SK-N-SH treated with all-trans-retinoic acid at 6 μM for 48 hours (cell line): ENCODE measurements at regions not wholly inside any gene's neighbourhood (a gene's known extent, or its start where the extent isn't known, plus 50 kb on each side); places are given as distances from the start of the nearest gene placed in this dataset.

ENCODE experiments used
- ATAC-seq: fragments of 200-7000 bp; cut with Tn5 transposase; 3 replicates; pipeline ENCODE4 v1.9.1; 2020; ENCODE audit warnings: mild to moderate bottlenecking, moderate library complexity
- ARNTL ChIP-seq: fragments of 450-650 bp; formaldehyde crosslinking; IDR thresholded peaks from 2 replicates; pipeline ENCODE4 v1.5.0; 2020; ENCODE audit warnings: low read depth, mild to moderate bottlenecking, moderate library complexity, borderline replicate concordance
- BACH2 ChIP-seq: fragments of 250-450 bp; sonication (Bioruptor Pico); IDR thresholded peaks from 2 replicates; pipeline ENCODE4 v1.9.0; 2021; ENCODE audit warnings: mild to moderate bottlenecking, borderline replicate concordance
- CREB5 ChIP-seq: fragments of 250-450 bp; sonication (Bioruptor Pico); IDR thresholded peaks from 2 replicates; pipeline ENCODE4 v1.5.1; 2020; ENCODE audit warnings: low read depth, mild to moderate bottlenecking, moderate library complexity
- CSDC2 ChIP-seq: fragments of 250-450 bp; sonication (Bioruptor Pico); IDR thresholded peaks from 2 replicates; pipeline ENCODE4 v1.5.0; 2020; ENCODE audit warnings: mild to moderate bottlenecking, moderate library complexity
- GLIS3 ChIP-seq: fragments of 250-450 bp; sonication (Bioruptor Pico); IDR thresholded peaks from 2 replicates; pipeline ENCODE4 v1.5.0; 2020; ENCODE audit warnings: mild to moderate bottlenecking, moderate library complexity
- ISL1 ChIP-seq: fragments of 250-450 bp; sonication (Bioruptor Pico); IDR thresholded peaks from 2 replicates; pipeline ENCODE4 v2.1.2; 2022; ENCODE audit warnings: mild to moderate bottlenecking, moderate library complexity
- OSR1 ChIP-seq: fragments of 250-450 bp; sonication (Bioruptor Pico); IDR thresholded peaks from 2 replicates; pipeline ENCODE4 v1.8.0; 2022; ENCODE audit warnings: moderate library complexity, mild to moderate bottlenecking, inconsistent platforms
- POU6F1 ChIP-seq: fragments of 250-450 bp; sonication (Bioruptor Pico); IDR thresholded peaks from 2 replicates; pipeline ENCODE4 v1.8.0; 2021; ENCODE audit warnings: low read depth, mild to moderate bottlenecking, moderate library complexity, borderline replicate concordance
- PPARA ChIP-seq: fragments of 250-450 bp; sonication (Bioruptor Pico); IDR thresholded peaks from 2 replicates; pipeline ENCODE4 v1.5.0; 2020; ENCODE audit warnings: mild to moderate bottlenecking, borderline replicate concordance
- RARB ChIP-seq: fragments of 250-450 bp; sonication (Bioruptor Pico); IDR thresholded peaks from 2 replicates; pipeline ENCODE4 v1.8.0; 2021; ENCODE audit warnings: mild to moderate bottlenecking, moderate library complexity
- SNAI2 ChIP-seq: fragments of 250-450 bp; sonication (Bioruptor Pico); IDR thresholded peaks from 2 replicates; pipeline ENCODE4 v1.5.0; 2020; ENCODE audit warnings: mild to moderate bottlenecking, moderate library complexity
- TCF4 ChIP-seq: fragments of 250-450 bp; sonication (Bioruptor Pico); IDR thresholded peaks from 2 replicates; pipeline ENCODE4 v1.8.0; 2021; ENCODE audit warnings: mild to moderate bottlenecking, moderate library complexity, borderline replicate concordance
- TOX ChIP-seq: fragments of 250-450 bp; sonication (Bioruptor Pico); IDR thresholded peaks from 2 replicates; pipeline ENCODE4 v1.8.0; 2021; ENCODE audit warnings: mild to moderate bottlenecking, moderate library complexity, borderline replicate concordance
- TSHZ2 ChIP-seq: fragments of 250-450 bp; sonication (Bioruptor Pico); IDR thresholded peaks from 2 replicates; pipeline ENCODE4 v1.5.0; 2020; ENCODE audit warnings: mild to moderate bottlenecking, moderate library complexity
- ZC3H10 ChIP-seq: fragments of 250-450 bp; sonication (Bioruptor Pico); IDR thresholded peaks from 2 replicates; pipeline ENCODE4 v1.5.1; 2021; ENCODE audit warnings: mild to moderate bottlenecking, moderate library complexity
- ZFP3 ChIP-seq: fragments of 250-450 bp; sonication (Bioruptor Pico); IDR thresholded peaks from 2 replicates; pipeline ENCODE4 v1.5.0; 2020; ENCODE audit warnings: mild to moderate bottlenecking, moderate library complexity
- ZFP30 ChIP-seq: fragments of 450-650 bp; formaldehyde crosslinking; IDR thresholded peaks from 2 replicates; pipeline ENCODE4 v1.5.0; 2022; ENCODE audit warnings: mild to moderate bottlenecking, moderate library complexity
- ZNF565 ChIP-seq: fragments of 450-650 bp; formaldehyde crosslinking; conservative IDR thresholded peaks from 2 replicates; pipeline ENCODE4 v1.5.0; 2020; ENCODE audit warnings: low read depth, mild to moderate bottlenecking, moderate library complexity
- ZNF70 ChIP-seq: fragments of 450-650 bp; formaldehyde crosslinking; IDR thresholded peaks from 2 replicates; pipeline ENCODE4 v1.5.0; 2020; ENCODE audit warnings: mild to moderate bottlenecking, moderate library complexity
- ZNF8 ChIP-seq: fragments of 450-650 bp; formaldehyde crosslinking; IDR thresholded peaks from 2 replicates; pipeline ENCODE4 v1.5.0; 2020; ENCODE audit warnings: mild to moderate bottlenecking, moderate library complexity
- TF ChIP-seq, protein P1 (sequence below): fragments of 250-450 bp; sonication (Bioruptor Pico); IDR thresholded peaks from 2 replicates; pipeline ENCODE4 v1.5.1; 2021; ENCODE audit warnings: mild to moderate bottlenecking, moderate library complexity

GRCh38 chr21:41685511-41686149 lies 81.2 kb downstream of the RIPK4 start:
- ATAC-seq: no peak
- TF ChIP-seq PPARA (no peak), OSR1 (CRISPR knock-in tag) (no peak)

GRCh38 chr21:41684381-41685245 lies 82.2 kb downstream of the RIPK4 start:
- TF ChIP-seq ZNF8 (no peak), ZFP30 (no peak)
- ATAC-seq: peak; percentile 47

DNA sequence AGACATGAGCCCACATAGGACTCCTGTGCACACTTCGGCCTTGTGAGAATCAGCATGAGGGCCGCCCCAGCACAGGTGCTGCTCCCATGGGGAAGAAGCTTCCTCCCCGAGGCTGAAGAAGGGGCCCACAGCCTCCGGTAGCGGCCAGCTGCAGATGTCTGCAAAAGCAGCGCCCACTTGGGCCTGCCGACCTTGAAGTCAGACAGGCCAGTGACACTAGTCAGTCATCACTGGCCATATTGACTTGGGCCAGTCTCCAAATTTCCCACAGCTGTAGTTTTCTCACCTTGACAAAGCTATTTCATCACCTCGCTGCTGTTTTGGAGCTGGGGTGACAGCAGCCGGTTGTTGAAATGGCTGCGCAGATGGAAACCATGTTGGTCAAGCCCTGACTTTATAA lies 83.0 kb downstream of the RIPK4 start:
- TF ChIP-seq ZFP30: no peak
- no peak for TF ChIP-seq PPARA
- no peak for TF ChIP-seq ZC3H10 (CRISPR knock-in tag)
- no peak for TF ChIP-seq ZNF70 (CRISPR knock-in tag)
- TF ChIP-seq ARNTL (CRISPR knock-in tag): no peak
- no peak for TF ChIP-seq GLIS3
- TF ChIP-seq ZNF8: no peak
- TF ChIP-seq CREB5 (CRISPR knock-in tag): no peak
- no peak for TF ChIP-seq TOX (CRISPR knock-in tag)
- ATAC-seq: no peak

DNA sequence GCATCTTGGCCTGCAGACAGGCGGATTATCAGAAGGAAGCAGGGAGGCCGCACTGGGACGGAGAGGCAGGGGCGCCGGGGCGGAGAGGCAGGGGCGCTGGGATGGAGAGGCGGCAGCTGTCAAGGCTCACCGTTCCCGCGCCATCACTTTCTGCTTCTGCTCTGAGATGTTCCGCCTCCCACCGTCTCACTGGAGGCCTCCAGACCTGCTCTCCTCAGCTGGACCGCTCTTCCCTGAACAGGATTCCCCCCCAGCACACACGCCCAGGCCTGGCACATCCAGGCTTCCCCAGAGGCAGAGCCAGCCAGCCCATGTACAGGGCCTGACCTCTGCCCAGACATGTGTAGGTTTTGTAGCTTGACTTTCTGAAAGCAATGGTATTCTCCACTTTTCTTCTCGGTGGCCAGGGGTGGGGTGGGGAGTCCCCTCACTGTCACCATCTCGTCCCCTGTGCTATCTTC lies 84.1 kb downstream of the RIPK4 start:
- TF ChIP-seq TCF4 (CRISPR knock-in tag): no peak
- no peak for TF ChIP-seq CSDC2 (CRISPR knock-in tag)
- TF ChIP-seq, protein P1, sequence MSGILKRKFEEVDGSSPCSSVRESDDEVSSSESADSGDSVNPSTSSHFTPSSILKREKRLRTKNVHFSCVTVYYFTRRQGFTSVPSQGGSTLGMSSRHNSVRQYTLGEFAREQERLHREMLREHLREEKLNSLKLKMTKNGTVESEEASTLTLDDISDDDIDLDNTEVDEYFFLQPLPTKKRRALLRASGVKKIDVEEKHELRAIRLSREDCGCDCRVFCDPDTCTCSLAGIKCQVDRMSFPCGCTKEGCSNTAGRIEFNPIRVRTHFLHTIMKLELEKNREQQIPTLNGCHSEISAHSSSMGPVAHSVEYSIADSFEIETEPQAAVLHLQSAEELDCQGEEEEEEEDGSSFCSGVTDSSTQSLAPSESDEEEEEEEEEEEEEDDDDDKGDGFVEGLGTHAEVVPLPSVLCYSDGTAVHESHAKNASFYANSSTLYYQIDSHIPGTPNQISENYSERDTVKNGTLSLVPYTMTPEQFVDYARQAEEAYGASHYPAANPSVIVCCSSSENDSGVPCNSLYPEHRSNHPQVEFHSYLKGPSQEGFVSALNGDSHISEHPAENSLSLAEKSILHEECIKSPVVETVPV (CRISPR knock-in tag): no peak
- no peak for TF ChIP-seq ZNF565
- TF ChIP-seq ZNF8: no peak
- TF ChIP-seq SNAI2: no peak
- TF ChIP-seq CREB5 (CRISPR knock-in tag): no peak
- no peak for ATAC-seq

DNA sequence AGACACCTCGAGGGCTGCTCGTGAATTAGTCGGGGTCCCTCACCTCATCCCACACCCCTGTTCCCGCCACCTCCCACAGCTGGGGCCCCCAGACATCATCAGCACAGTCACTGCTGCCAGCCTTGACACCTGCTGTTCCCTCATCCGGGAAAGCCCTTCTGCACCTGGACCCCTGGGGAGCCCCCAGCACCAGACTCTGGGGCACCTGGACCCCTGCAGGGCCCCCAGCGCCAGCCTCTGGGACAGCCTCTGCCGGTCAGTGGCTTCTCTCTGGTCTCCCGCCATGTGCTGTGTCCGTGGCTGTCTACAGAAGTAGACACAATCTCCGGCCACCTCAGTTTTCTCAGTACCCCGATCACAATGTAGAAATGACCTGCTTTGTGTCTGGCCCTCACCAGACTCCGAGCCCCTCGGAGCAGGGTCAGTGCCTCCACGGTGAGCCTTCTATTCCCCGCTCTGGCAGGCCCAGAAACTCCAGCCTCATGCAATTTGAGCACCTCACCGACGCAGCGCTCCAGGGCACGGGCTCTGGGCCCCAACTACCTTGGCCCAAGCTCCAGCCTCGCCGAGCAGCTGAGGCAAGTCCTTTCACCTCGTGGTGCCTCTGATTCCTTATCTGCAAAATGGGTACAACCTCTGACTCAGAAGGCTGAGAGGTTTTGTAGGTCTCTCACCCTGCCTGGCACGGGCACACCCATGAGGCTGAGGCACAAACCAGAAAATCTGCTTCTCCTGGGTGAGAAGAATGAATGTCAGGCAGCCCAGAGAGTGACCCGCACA lies 84.7 kb downstream of the RIPK4 start:
- no peak for ATAC-seq
- TF ChIP-seq ZFP3 (CRISPR knock-in tag): no peak
- TF ChIP-seq BACH2 (CRISPR knock-in tag): no peak
- TF ChIP-seq ISL1 (CRISPR knock-in tag): no peak
- TF ChIP-seq SNAI2: no peak
- TF ChIP-seq ZFP30: no peak
- TF ChIP-seq CREB5 (CRISPR knock-in tag): no peak
- no peak for TF ChIP-seq OSR1 (CRISPR knock-in tag)
- no peak for TF ChIP-seq POU6F1 (CRISPR knock-in tag)
- no peak for TF ChIP-seq TCF4 (CRISPR knock-in tag)
- no peak for TF ChIP-seq RARB (CRISPR knock-in tag)
- no peak for TF ChIP-seq TOX (CRISPR knock-in tag)
- no peak for TF ChIP-seq TSHZ2 (CRISPR knock-in tag)
- TF ChIP-seq GLIS3: no peak
